ENCODE measurements at regions not wholly inside any gene's neighbourhood (a gene's known extent, or its start where the extent isn't known, plus 50 kb on each side); places are given as distances from the start of the nearest gene placed in this dataset.

- no peak overlapping the region for H3K9ac ChIP-seq (ENCODE audit: insufficient read length, low read depth)
- DNase-seq (ENCODE audit: low read depth, low spot score) = no peak
- H3K4me1 ChIP-seq (ENCODE audit: insufficient read depth, insufficient read length) = no peaks in the 10 kb centered on the region
- no peaks in the 10 kb centered on the region for H3K9me3 ChIP-seq (ENCODE audit: insufficient read depth, low read length)
- no peak for TF ChIP-seq ZNF274 (IDR thresholded peaks at IDR 0.05; ENCODE audit: low read depth, low read length)
- H3K36me3 ChIP-seq (ENCODE audit: insufficient read depth, insufficient read length, low read length) = no peaks in the 10 kb centered on the region
- H3K4me3 ChIP-seq (ENCODE audit: insufficient read length, low read depth) = no peak overlapping the region
- no peaks in the 10 kb centered on the region for H3K27me3 ChIP-seq (ENCODE audit: insufficient read depth, insufficient read length)
Measured at GRCh38 chr13:26983543-26984320, 187.9 kb downstream of the USP12 start.

DNA sequence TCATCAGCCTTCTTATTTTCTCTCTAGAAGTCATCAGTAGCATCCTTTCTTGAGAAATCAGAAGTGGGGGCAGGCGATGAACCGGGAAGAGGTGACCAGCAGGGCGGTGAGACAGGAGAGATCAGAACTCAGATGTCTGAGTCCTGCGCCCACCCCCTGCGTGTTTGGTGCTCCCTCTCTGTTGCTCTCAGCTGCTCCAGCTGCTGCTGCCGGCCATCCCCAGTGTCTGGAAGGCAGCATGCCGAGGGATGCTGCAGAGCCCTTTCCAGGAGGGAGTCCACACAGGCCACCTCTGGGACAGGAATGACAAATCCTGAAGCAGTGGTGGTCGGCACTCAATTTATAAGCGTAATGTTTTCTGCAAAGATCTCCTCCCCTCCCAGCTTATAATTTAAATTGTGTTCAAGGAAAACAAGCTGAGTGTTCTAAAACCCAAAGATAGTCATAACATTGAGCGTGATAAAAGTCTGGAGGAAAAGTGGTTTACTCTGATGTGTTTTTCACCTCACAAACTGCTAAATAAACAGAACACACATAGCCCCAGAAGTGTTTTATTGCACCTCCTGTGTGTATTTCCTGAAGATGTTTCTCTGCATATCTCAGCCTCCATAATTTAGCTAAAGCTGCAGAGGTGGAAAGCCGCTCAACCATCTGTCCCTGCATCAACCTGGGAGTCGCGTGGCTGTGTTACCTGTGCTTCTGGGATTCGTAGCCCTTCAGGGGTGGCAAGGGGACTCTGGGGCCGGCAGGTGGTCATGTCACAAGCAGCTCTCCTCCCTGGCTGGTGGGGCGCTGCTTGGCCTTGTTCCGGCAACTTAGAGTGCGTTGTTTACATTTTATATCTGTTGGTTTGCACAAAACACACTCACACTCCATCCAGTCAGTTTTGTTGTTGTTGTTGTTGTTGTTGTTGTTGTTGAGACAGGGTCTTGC lies 191.2 kb downstream of the USP12 start:
- Histone ChIP-seq H3K4me3 (ENCODE audit: insufficient read length, low read depth) (no peak overlapping the region), H3K9me3 (ENCODE audit: insufficient read depth, low read length) (no peaks in the 10 kb centered on the region), H3K4me1 (ENCODE audit: insufficient read depth, insufficient read length) (no peaks in the 10 kb centered on the region), H3K9ac (ENCODE audit: insufficient read length, low read depth) (no peak overlapping the region), H3K36me3 (ENCODE audit: insufficient read depth, insufficient read length, low read length) (no peaks in the 10 kb centered on the region), H3K27me3 (ENCODE audit: insufficient read depth, insufficient read length) (no peaks in the 10 kb centered on the region)
- no peak for DNase-seq (ENCODE audit: low read depth, low spot score)
- TF ChIP-seq SUZ12 (IDR thresholded peaks at IDR 0.05; ENCODE audit: extremely low read depth, insufficient read depth, insufficient read length) (no peak), ZNF274 (IDR thresholded peaks at IDR 0.05; ENCODE audit: low read depth, low read length) (no peak), YY1 (IDR thresholded peaks at IDR 0.05; ENCODE audit: insufficient read depth, insufficient read length) (no peak)

- no peaks in the 10 kb centered on the region for H3K36me3 ChIP-seq (ENCODE audit: insufficient read depth, insufficient read length, low read length)
- no peak for DNase-seq (ENCODE audit: low read depth, low spot score)
- H3K9me3 ChIP-seq (ENCODE audit: insufficient read depth, low read length) = no peaks in the 10 kb centered on the region
- H3K4me3 ChIP-seq (ENCODE audit: insufficient read length, low read depth) = no peak overlapping the region
- no peaks in the 10 kb centered on the region for H3K4me1 ChIP-seq (ENCODE audit: insufficient read depth, insufficient read length)
- TF ChIP-seq YY1 (IDR thresholded peaks at IDR 0.05; ENCODE audit: insufficient read depth, insufficient read length) (no peak), ZNF274 (IDR thresholded peaks at IDR 0.05; ENCODE audit: low read depth, low read length) (no peak), SUZ12 (IDR thresholded peaks at IDR 0.05; ENCODE audit: extremely low read depth, insufficient read depth, insufficient read length) (no peak)
- no peaks in the 10 kb centered on the region for H3K27me3 ChIP-seq (ENCODE audit: insufficient read depth, insufficient read length)
- H3K9ac ChIP-seq (ENCODE audit: insufficient read length, low read depth) = no peak overlapping the region
Measured at GRCh38 chr13:26979334-26979733, 192.3 kb downstream of the USP12 start.

GRCh38 chr13:26978081-26978860 lies 193.3 kb downstream of the USP12 start:
- no peak overlapping the region for H3K9ac ChIP-seq (ENCODE audit: insufficient read length, low read depth)
- peak; percentile 25 for DNase-seq (ENCODE audit: low read depth, low spot score)
- no peak overlapping the region for H3K4me3 ChIP-seq (ENCODE audit: insufficient read length, low read depth)
- H3K36me3 ChIP-seq (ENCODE audit: insufficient read depth, insufficient read length, low read length) = no peaks in the 10 kb centered on the region
- no peak for TF ChIP-seq YY1 (IDR thresholded peaks at IDR 0.05; ENCODE audit: insufficient read depth, insufficient read length)
- TF ChIP-seq ZNF274 (IDR thresholded peaks at IDR 0.05; ENCODE audit: low read depth, low read length) = no peak
- no peak for TF ChIP-seq SUZ12 (IDR thresholded peaks at IDR 0.05; ENCODE audit: extremely low read depth, insufficient read depth, insufficient read length)
- H3K9me3 ChIP-seq (ENCODE audit: insufficient read depth, low read length) = no peaks in the 10 kb centered on the region
- H3K27me3 ChIP-seq (ENCODE audit: insufficient read depth, insufficient read length) = no peaks in the 10 kb centered on the region
- no peaks in the 10 kb centered on the region for H3K4me1 ChIP-seq (ENCODE audit: insufficient read depth, insufficient read length)

- TF ChIP-seq YY1 (IDR thresholded peaks at IDR 0.05; ENCODE audit: insufficient read depth, insufficient read length) = no peak
- no peak for DNase-seq (ENCODE audit: low read depth, low spot score)
- H3K4me3 ChIP-seq (ENCODE audit: insufficient read length, low read depth) = no peak overlapping the region
- H3K36me3 ChIP-seq (ENCODE audit: insufficient read depth, insufficient read length, low read length) = no peaks in the 10 kb centered on the region
- H3K9me3 ChIP-seq (ENCODE audit: insufficient read depth, low read length) = no peaks in the 10 kb centered on the region
- no peaks in the 10 kb centered on the region for H3K4me1 ChIP-seq (ENCODE audit: insufficient read depth, insufficient read length)
- H3K9ac ChIP-seq (ENCODE audit: insufficient read length, low read depth) = no peak overlapping the region
- no peaks in the 10 kb centered on the region for H3K27me3 ChIP-seq (ENCODE audit: insufficient read depth, insufficient read length)
Measured at GRCh38 chr13:26977541-26977940, 194.1 kb downstream of the USP12 start.

DNA sequence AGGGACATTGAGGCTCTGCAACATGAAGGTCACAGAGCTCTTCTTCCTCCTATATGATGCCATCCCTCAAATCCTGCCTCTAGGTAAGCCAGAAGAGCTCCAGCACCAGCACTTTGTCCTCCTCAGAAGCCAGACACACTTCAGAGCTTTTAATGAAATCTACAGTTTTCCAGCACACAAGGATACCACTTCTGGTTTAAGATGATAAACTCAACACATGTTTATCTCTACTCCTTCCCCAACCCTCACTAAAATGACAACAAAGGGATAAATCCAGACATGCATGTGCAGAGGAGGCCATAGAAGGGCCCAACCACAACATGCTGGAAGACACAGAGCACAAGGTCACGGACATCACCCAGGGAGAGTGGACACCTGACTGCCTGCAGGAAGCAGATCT lies 195.3 kb downstream of the USP12 start:
- no peaks in the 10 kb centered on the region for H3K36me3 ChIP-seq (ENCODE audit: insufficient read depth, insufficient read length, low read length)
- H3K9me3 ChIP-seq (ENCODE audit: insufficient read depth, low read length) = no peaks in the 10 kb centered on the region
- no peaks in the 10 kb centered on the region for H3K27me3 ChIP-seq (ENCODE audit: insufficient read depth, insufficient read length)
- H3K9ac ChIP-seq (ENCODE audit: insufficient read length, low read depth) = no peak overlapping the region
- H3K4me3 ChIP-seq (ENCODE audit: insufficient read length, low read depth) = no peak overlapping the region
- TF ChIP-seq YY1 (IDR thresholded peaks at IDR 0.05; ENCODE audit: insufficient read depth, insufficient read length) (no peak), ZNF274 (IDR thresholded peaks at IDR 0.05; ENCODE audit: low read depth, low read length) (no peak), SUZ12 (IDR thresholded peaks at IDR 0.05; ENCODE audit: extremely low read depth, insufficient read depth, insufficient read length) (no peak)
- no peak for DNase-seq (ENCODE audit: low read depth, low spot score)
- no peaks in the 10 kb centered on the region for H3K4me1 ChIP-seq (ENCODE audit: insufficient read depth, insufficient read length)

DNA sequence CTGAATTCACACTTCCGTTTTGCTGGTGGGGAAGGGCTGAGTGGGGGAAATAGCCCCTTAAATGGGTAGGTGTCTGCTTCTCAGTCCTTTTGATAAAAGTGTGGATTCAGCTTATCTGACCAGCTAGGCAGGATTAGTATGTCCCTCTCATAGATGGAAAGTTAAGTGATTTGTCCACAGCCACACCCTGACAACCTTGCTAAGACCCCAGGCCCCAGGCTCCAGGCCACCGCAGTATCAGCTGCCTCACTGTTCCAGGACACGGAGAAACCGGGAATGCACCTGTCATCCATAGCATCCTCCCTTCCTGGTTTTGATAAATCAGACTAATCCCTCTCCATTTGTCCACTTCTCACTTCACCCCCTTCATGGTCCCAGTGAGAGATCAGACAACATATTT lies 197.7 kb downstream of the USP12 start:
- H3K9me3 ChIP-seq (ENCODE audit: insufficient read depth, low read length) = no peaks in the 10 kb centered on the region
- H3K9ac ChIP-seq (ENCODE audit: insufficient read length, low read depth) = no peak overlapping the region
- no peaks in the 10 kb centered on the region for H3K36me3 ChIP-seq (ENCODE audit: insufficient read depth, insufficient read length, low read length)
- DNase-seq (ENCODE audit: low read depth, low spot score) = no peak
- TF ChIP-seq ZNF274 (IDR thresholded peaks at IDR 0.05; ENCODE audit: low read depth, low read length) = no peak
- no peak for TF ChIP-seq SUZ12 (IDR thresholded peaks at IDR 0.05; ENCODE audit: extremely low read depth, insufficient read depth, insufficient read length)
- TF ChIP-seq YY1 (IDR thresholded peaks at IDR 0.05; ENCODE audit: insufficient read depth, insufficient read length) = no peak
- no peaks in the 10 kb centered on the region for H3K4me1 ChIP-seq (ENCODE audit: insufficient read depth, insufficient read length)
- H3K27me3 ChIP-seq (ENCODE audit: insufficient read depth, insufficient read length) = no peaks in the 10 kb centered on the region
- no peak overlapping the region for H3K4me3 ChIP-seq (ENCODE audit: insufficient read length, low read depth)
